ENCODE measurements at regions not wholly inside any gene's neighbourhood (a gene's known extent, or its start where the extent isn't known, plus 50 kb on each side); places are given as distances from the start of the nearest gene placed in this dataset.

- FAIRE-seq, result no peak
- H3K4me3 ChIP-seq (ENCODE audit: control insufficient read depth in 2 of 3, extremely low read depth in 1 of 3, insufficient read depth in 2 of 3, low read depth in 1 of 3, low read length in 3 of 3), result no peak overlapping the region
- dilution Hi-C loops (cut with MboI; ENCODE audit: extremely low pct_ligation_motif_present, low sequenced_read_pairs), result no loop called here
- no peaks in the 10 kb centered on the region for H3K9me3 ChIP-seq (ENCODE audit: control insufficient read depth, low read depth, low read length)
- H3K4me1 ChIP-seq (ENCODE audit: control insufficient read depth, extremely low read depth, insufficient read depth, low read length), result no peaks in the 10 kb centered on the region
- no peak overlapping the region for H3K9ac ChIP-seq (ENCODE audit: control insufficient read depth, extremely low read depth, insufficient read depth, low read length)
- H4K20me1 ChIP-seq (ENCODE audit: control insufficient read depth, extremely low read depth, insufficient read depth, low read length), result no peaks in the 10 kb centered on the region
- H3K36me3 ChIP-seq (ENCODE audit: control insufficient read depth in 2 of 2, extremely low read depth in 1 of 2, insufficient read depth in 2 of 2, low read length in 2 of 2), result no peaks in the 10 kb centered on the region
- no peak for DNase-seq (ENCODE audit: low read depth, low spot score)
- H3K79me2 ChIP-seq (ENCODE audit: control insufficient read depth, insufficient read depth, low read length), result no peaks in the 10 kb centered on the region
- no peaks in the 10 kb centered on the region for H3K27me3 ChIP-seq (ENCODE audit: control insufficient read depth, extremely low read depth, insufficient read depth, low read length)
- H3K9me1 ChIP-seq (ENCODE audit: control insufficient read depth, extremely low read depth, insufficient read depth, low read length), result no peaks in the 10 kb centered on the region
- TF ChIP-seq EZH2 (IDR thresholded peaks at IDR 0.05; ENCODE audit: low read length) (no peak), CTCF (optimal IDR thresholded peaks at IDR 0.05 in 1 of 3, IDR thresholded peaks at IDR 0.05 in 1 of 3, conservative IDR thresholded peaks at IDR 0.05 in 1 of 3; ENCODE audit: extremely low read depth in 1 of 3, insufficient read depth in 2 of 3, low read length in 3 of 3) (no peak)
- no peak overlapping the region for H3K4me2 ChIP-seq (ENCODE audit: control insufficient read depth, extremely low read depth, insufficient read depth, low read depth, low read length)
- H3K27ac ChIP-seq (ENCODE audit: control insufficient read depth, insufficient read depth, low read length), result no peak overlapping the region
- H2AFZ ChIP-seq (ENCODE audit: control insufficient read depth, low read length), result no peak overlapping the region
Observed at GRCh38 chr6:166763606-166764472, 136.8 kb upstream of the RPS6KA2 start.

- H3K9ac ChIP-seq (ENCODE audit: control insufficient read depth, extremely low read depth, insufficient read depth, low read length), result no peak overlapping the region
- no peak overlapping the region for H3K4me3 ChIP-seq (ENCODE audit: control insufficient read depth in 2 of 3, extremely low read depth in 1 of 3, insufficient read depth in 2 of 3, low read depth in 1 of 3, low read length in 3 of 3)
- no peaks in the 10 kb centered on the region for H4K20me1 ChIP-seq (ENCODE audit: control insufficient read depth, extremely low read depth, insufficient read depth, low read length)
- H3K9me1 ChIP-seq (ENCODE audit: control insufficient read depth, extremely low read depth, insufficient read depth, low read length), result no peaks in the 10 kb centered on the region
- no peaks in the 10 kb centered on the region for H3K9me3 ChIP-seq (ENCODE audit: control insufficient read depth, low read depth, low read length)
- no peak overlapping the region for H3K4me2 ChIP-seq (ENCODE audit: control insufficient read depth, extremely low read depth, insufficient read depth, low read depth, low read length)
- no peak for TF ChIP-seq CTCF (optimal IDR thresholded peaks at IDR 0.05 in 1 of 3, IDR thresholded peaks at IDR 0.05 in 1 of 3, conservative IDR thresholded peaks at IDR 0.05 in 1 of 3; ENCODE audit: extremely low read depth in 1 of 3, insufficient read depth in 2 of 3, low read length in 3 of 3)
- TF ChIP-seq EZH2 (IDR thresholded peaks at IDR 0.05; ENCODE audit: low read length), result no peak
- H3K36me3 ChIP-seq (ENCODE audit: control insufficient read depth in 2 of 2, extremely low read depth in 1 of 2, insufficient read depth in 2 of 2, low read length in 2 of 2), result no peaks in the 10 kb centered on the region
- no peaks in the 10 kb centered on the region for H3K27me3 ChIP-seq (ENCODE audit: control insufficient read depth, extremely low read depth, insufficient read depth, low read length)
- dilution Hi-C loops (cut with MboI; ENCODE audit: extremely low pct_ligation_motif_present, low sequenced_read_pairs), result no loop called here
- H3K27ac ChIP-seq (ENCODE audit: control insufficient read depth, insufficient read depth, low read length), result no peak overlapping the region
- no peak overlapping the region for H2AFZ ChIP-seq (ENCODE audit: control insufficient read depth, low read length)
- DNase-seq (ENCODE audit: low read depth, low spot score) (no peak), FAIRE-seq (no peak)
- peaks cover 12% of the 10 kb centered on the region for H3K4me1 ChIP-seq (ENCODE audit: control insufficient read depth, extremely low read depth, insufficient read depth, low read length)
- H3K79me2 ChIP-seq (ENCODE audit: control insufficient read depth, insufficient read depth, low read length), result no peaks in the 10 kb centered on the region
Observed at GRCh38 chr6:166761801-166762200, 134.8 kb upstream of the RPS6KA2 start.

Measured in keratinocyte (primary cell).